ENCODE measurements at regions not wholly inside any gene's neighbourhood (a gene's known extent, or its start where the extent isn't known, plus 50 kb on each side); places are given as distances from the start of the nearest gene placed in this dataset.

DNA sequence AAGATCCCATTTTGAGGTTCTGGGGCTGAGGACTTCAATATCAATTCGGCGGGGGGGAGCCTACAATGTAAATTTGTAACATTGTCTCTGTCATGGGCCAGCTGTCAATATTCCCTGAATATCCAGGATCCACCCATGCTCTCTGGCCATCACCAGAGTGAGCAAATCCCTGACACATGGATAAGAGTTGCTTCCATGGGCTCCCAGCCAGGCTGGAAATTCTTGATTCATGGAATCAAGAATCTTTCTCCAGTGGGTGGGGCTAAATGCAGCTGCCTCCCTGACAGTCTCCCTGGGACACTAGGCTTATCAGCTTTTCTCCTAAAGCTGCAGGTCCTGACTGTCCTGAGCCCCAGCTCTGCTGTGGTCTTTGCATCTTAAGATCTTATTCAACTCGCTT is 86.9 kb upstream of the IGLL5 start:
- H3K36me3 ChIP-seq (replicated peaks; ENCODE audit: insufficient read depth, low read depth) = no peaks in the 10 kb centered on the region
- WGBS (ENCODE audit: low lambda C conversion rate, missing lambda C conversion rate) = 65% methylated on average over 3 of the region's 3 CpGs
- H3K4me2 ChIP-seq = no peak overlapping the region
- no peak for DNase-seq (ENCODE audit: low spot score)
- TF ChIP-seq EZH2phosphoT487 (IDR thresholded peaks at IDR 0.05; ENCODE audit: low read depth, severe bottlenecking, unreplicated experiment) (no peak), EZH2 (IDR thresholded peaks at IDR 0.05; ENCODE audit: borderline replicate concordance) (no peak)
- TF ChIP-seq, protein P1, sequence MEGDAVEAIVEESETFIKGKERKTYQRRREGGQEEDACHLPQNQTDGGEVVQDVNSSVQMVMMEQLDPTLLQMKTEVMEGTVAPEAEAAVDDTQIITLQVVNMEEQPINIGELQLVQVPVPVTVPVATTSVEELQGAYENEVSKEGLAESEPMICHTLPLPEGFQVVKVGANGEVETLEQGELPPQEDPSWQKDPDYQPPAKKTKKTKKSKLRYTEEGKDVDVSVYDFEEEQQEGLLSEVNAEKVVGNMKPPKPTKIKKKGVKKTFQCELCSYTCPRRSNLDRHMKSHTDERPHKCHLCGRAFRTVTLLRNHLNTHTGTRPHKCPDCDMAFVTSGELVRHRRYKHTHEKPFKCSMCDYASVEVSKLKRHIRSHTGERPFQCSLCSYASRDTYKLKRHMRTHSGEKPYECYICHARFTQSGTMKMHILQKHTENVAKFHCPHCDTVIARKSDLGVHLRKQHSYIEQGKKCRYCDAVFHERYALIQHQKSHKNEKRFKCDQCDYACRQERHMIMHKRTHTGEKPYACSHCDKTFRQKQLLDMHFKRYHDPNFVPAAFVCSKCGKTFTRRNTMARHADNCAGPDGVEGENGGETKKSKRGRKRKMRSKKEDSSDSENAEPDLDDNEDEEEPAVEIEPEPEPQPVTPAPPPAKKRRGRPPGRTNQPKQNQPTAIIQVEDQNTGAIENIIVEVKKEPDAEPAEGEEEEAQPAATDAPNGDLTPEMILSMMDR (IDR thresholded peaks at IDR 0.05; ENCODE audit: poor library complexity) = no peak
- no peaks in the 10 kb centered on the region for H3K79me2 ChIP-seq
- no peak overlapping the region for H3K4me3 ChIP-seq
- H4K20me1 ChIP-seq (ENCODE audit: insufficient read depth, poor library complexity, severe bottlenecking) = no peaks in the 10 kb centered on the region
- H3K27me3 ChIP-seq = no peaks in the 10 kb centered on the region
- H2AFZ ChIP-seq = no peak overlapping the region
- no peak overlapping the region for H3K27ac ChIP-seq
- no peaks in the 10 kb centered on the region for H3K4me1 ChIP-seq (ENCODE audit: insufficient read depth)
- H3K9me2 ChIP-seq (replicated peaks; ENCODE audit: insufficient read depth) = no peaks in the 10 kb centered on the region
- H3K9me3 ChIP-seq (ENCODE audit: low read depth) = no peaks in the 10 kb centered on the region

DNA sequence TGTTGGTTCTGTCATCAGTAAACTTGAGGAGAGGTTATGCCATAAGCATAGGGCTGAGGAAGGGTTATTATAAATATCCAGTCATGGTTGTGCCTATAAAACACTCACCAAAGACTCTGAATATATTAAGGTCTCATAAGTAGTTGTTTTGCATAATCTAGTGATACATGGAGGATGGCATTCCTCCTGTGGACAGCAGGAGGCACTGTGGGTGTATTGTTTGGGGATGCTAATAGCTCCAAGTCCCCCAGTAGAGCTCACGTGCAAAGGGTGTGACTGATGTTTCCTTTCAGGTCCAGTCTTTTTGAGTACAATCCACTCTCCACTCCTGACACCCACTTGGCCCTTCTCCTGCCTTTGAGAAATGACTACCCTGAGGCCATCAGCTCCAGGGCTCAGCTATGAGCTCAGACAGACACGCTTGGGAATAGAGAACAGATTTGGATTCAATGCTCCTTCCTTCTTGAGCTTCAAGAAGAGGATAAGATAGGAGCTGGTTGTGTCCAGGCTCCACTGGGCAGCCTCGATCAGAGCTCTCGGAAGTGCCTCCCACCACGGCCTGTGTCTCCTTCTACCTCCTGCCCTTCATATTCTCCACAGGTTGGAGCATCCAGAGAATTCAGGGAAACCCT is 85.2 kb upstream of the IGLL5 start:
- Histone ChIP-seq H3K9me3 (ENCODE audit: low read depth) (no peaks in the 10 kb centered on the region), H3K4me3 (no peak overlapping the region), H4K20me1 (ENCODE audit: insufficient read depth, poor library complexity, severe bottlenecking) (no peaks in the 10 kb centered on the region), H3K27ac (no peak overlapping the region), H3K36me3 (replicated peaks; ENCODE audit: insufficient read depth, low read depth) (no peaks in the 10 kb centered on the region), H3K4me1 (ENCODE audit: insufficient read depth) (no peaks in the 10 kb centered on the region), H3K79me2 (no peaks in the 10 kb centered on the region), H3K9me2 (replicated peaks; ENCODE audit: insufficient read depth) (no peaks in the 10 kb centered on the region), H3K4me2 (no peak overlapping the region), H2AFZ (no peak overlapping the region), H3K27me3 (peaks cover 3% of the 10 kb centered on the region)
- TF ChIP-seq EZH2 (IDR thresholded peaks at IDR 0.05; ENCODE audit: borderline replicate concordance) = no peak
- TF ChIP-seq, protein P1 (IDR thresholded peaks at IDR 0.05; ENCODE audit: poor library complexity) = peak; percentile 11
- DNase-seq (ENCODE audit: low spot score) = no peak
- WGBS (ENCODE audit: low lambda C conversion rate, missing lambda C conversion rate) = 84% methylated on average over 5 of the region's 5 CpGs

DNA sequence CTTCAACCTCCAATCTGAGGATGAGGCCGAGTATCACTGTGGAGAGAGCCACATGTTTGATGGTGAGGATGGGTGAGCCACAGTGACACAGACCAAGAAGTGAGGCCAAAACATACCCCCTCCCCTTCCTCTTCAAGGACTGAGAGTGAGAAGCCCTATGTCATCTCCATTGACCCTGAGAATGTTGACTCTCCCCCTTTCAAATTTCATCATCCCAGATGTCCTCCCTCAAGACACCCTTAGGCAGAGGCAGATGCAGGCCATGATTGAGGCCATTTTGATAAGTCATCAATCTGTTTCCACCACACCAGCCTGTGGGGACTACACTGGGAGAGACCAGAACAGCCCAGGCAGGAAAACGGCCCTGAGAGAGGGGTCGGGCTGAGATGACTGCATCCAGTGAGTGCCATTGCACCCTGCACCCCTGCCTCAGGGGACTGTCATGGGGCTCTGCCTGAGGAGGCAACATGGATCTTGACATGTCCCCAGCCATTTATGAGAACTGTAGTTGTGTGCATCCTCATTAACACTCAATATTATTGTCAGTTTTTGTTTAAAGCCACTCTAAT is 84.2 kb upstream of the IGLL5 start:
- WGBS (ENCODE audit: low lambda C conversion rate, missing lambda C conversion rate) = 79% methylated on average over 3 of the region's 3 CpGs

More for the DNA sequence above, 84.2 kb upstream of the IGLL5 start:
- Histone ChIP-seq H3K9me2 (replicated peaks; ENCODE audit: insufficient read depth) (no peaks in the 10 kb centered on the region), H3K4me2 (no peak overlapping the region), H3K36me3 (replicated peaks; ENCODE audit: insufficient read depth, low read depth) (no peaks in the 10 kb centered on the region), H3K4me3 (no peak overlapping the region), H3K4me1 (ENCODE audit: insufficient read depth) (no peaks in the 10 kb centered on the region), H2AFZ (no peak overlapping the region), H3K27me3 (peaks cover 3% of the 10 kb centered on the region), H3K79me2 (no peaks in the 10 kb centered on the region), H3K9me3 (ENCODE audit: low read depth) (no peaks in the 10 kb centered on the region), H3K27ac (no peak overlapping the region), H4K20me1 (ENCODE audit: insufficient read depth, poor library complexity, severe bottlenecking) (no peaks in the 10 kb centered on the region)
- no peak for DNase-seq (ENCODE audit: low spot score)
- TF ChIP-seq EZH2phosphoT487 (IDR thresholded peaks at IDR 0.05; ENCODE audit: low read depth, severe bottlenecking, unreplicated experiment) (no peak), EZH2 (IDR thresholded peaks at IDR 0.05; ENCODE audit: borderline replicate concordance) (no peak)
- TF ChIP-seq, protein P1 (IDR thresholded peaks at IDR 0.05; ENCODE audit: poor library complexity) = no peak

All from hepatocyte (in vitro differentiated cells).